Activated gamma-delta T cell treated with Interleukin-2 at 50 U/mL for 16 hours (primary cell): ENCODE measurements at regions not wholly inside any gene's neighbourhood (a gene's known extent, or its start where the extent isn't known, plus 50 kb on each side); places are given as distances from the start of the nearest gene placed in this dataset.

Source experiments
- DNase-seq: peaks from one replicate; pipeline ENCODE4 v3.0.0-alpha.2; 2020

DNA sequence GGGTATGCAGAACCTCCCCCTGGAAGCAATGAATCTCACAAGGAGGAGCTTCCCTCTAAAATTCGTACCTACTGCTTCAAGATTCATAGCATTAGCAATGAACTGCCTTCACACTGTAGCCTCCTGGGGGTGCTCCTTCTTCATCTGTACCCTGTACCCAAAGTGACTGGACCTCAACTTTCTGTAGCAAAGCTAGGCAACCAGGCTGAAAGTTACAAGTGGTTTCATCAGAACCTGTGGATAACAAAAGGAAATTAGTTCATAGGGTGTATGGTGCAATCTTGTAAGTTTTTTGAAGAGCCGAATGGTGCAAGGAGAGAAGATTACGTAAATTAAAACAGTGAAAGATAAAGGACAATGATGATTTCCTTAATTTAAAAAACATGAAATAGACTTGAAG is 1541.7 kb upstream of the FLRT2 start:
- no peak for DNase-seq

DNA sequence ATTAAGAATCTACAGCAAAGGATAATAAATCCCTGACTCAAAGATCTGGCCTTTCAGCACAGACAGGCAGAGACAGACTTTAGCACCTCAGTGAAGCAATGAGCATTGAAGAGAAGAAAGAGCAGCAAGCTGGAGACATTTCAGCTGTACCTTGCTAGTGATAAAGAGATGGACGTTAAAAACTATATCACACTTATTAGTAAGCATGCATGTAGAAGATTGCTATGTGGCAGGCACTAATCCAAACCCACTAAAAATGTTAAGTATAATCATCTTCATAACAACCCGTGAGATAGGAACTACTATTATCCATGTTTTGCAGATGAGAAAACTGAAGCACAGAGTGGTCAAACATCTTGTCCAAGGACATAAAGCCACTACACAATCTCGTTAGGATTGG is 1538.3 kb upstream of the FLRT2 start:
- DNase-seq: no peak

DNA sequence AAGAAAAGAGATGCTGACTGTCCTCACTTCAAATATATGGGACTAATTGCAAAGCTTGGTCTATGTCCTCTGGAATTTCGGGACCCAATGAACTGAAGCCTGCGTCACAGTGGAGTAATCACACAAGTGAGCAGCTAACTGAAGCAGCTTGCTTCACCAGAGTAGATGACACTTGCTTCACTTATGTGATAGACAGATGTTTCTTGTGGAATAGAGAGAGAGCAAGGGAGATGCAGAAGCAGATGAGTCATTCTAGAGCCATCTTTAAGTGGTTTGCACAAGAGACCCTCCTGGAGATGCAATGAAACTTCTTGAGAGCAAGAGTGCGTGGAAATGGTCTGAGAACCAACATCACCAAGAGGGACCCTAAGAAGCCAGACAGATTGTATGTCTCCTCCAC is 1537.1 kb upstream of the FLRT2 start:
- no peak for DNase-seq

DNA sequence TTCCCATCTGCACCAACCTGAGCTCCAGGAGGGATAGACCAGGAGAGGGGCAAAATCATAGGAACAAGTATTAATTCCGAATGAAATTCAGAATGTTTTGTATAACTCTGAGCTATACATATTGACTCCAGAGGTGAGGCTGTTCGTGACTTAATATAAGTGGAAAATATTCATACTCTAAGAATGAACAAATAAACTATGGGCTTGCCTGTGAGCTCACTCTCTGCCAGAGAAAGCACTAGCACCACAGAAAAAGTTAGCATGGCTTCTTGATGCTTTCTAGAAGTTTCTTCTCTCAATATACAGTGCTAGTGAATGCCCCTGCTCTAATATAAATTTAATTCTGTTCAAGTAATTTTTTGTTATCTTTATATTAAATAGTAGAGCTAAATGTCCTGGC is 1536.4 kb upstream of the FLRT2 start:
- no peak for DNase-seq

DNA sequence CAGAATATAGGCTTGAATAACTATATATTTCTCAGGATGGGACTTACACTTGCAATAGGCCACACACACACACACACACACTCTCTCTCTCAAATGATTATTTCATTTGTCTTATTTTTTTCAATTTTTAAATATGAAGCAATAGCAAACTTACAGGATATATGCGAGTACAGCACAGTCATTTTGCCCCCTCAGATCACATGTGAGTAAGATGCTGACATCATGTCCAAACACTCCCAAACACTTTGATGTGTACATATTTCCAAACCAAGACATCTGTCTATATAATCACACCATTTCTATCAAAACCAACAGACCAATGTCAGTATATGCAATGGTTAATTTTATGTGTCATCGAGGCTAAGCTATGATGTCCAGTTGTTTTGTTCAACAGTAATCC is 1535.9 kb upstream of the FLRT2 start:
- DNase-seq: no peak

DNA sequence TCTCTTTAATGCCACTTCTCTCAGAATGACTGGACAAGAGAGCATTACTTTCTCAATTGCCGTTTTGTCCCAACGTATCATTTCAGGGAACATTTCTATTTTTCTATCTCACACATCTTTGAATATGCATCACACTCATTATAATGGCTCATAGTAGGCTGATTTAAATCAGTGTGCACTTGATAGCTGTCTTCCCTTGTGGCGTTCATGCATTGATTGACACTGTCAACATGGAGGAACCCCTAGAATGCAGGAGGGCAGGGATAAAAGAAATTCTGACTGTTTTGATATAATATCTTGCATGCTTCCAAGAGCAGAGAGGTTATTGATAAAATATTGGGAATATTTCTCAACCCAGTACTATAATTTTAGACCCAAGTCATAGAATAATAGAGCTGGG is 1528.9 kb upstream of the FLRT2 start:
- DNase-seq: no peak

DNA sequence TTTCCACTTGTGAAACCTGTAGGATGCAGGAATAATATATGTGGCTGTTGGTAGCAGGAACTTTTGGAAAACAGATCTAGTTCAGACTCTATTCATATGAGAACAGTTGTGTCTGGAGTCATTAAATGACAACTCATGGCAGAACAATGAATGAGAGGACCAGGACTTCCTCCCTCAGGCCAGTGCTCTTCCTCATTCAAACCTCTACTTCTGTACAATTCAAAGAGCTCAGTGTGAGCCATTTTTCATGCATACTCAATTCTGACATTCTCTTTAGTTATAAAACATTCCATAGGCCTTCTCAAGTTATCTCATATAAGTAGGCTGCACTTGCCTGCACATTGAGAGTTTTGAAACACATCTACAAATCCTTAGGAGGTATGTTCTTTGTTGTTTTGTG is 1526.6 kb upstream of the FLRT2 start:
- no peak for DNase-seq

DNA sequence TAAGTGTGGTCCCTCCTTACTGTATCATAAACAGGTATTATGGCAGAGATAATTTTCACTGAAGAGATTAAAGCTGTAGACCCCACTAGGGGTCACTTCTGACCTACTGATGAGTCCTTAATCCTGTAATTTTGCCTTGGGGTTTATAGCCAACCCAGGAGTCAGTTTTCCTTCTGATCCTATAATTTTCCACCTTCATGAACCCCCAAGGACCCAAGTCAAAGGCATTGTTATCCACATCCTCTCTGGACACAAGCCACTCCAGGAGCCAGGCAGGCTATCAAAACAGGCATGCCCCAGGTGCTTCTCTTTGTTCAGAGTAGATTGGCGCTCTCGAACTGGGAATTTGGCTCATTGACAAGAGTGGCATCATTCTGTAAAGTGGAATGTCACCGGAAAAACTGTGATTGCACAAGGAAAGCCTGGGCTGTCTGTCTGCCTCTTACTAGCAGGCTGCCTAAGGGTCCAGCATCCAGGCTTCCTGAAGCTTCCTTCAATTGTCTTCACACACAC is 1523.2 kb upstream of the FLRT2 start:
- DNase-seq: no peak

DNA sequence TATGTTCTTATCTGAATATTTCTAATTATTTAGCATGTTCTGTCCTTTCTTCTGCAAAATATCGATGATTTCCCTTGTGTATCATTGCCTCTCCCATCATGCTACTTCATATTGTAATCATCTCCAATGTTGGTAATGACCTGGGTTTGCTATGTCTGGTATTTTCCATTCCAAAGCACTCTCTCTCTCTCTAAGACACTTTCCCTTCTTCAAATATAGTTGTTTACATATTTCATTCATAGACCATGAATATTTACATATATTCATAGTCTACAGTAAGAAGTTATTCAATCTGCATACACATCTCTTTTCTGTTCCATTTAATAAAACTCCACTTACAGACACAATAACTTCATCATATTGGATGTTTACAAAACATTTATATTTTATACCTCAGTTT is 1516.5 kb upstream of the FLRT2 start:
- no peak for DNase-seq

DNA sequence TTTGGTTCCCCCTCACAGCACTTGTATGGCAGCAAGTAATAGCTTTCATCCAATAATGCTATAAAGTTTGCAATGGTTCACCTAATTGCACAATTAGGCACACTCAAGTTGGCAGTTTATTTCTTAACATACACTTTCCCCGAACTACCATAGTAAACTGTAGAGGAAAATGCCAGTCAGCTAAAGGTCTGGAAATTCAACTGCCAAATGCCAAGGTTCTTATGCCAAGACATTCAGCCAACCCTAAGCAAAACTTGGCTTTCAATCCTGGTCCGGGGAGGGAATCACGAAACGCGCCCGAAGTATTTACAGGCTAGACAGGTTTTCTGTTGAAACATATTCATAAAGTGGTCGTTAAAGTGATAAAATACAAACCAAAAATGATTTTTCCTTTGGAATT is 1512.4 kb upstream of the FLRT2 start:
- no peak for DNase-seq

DNA sequence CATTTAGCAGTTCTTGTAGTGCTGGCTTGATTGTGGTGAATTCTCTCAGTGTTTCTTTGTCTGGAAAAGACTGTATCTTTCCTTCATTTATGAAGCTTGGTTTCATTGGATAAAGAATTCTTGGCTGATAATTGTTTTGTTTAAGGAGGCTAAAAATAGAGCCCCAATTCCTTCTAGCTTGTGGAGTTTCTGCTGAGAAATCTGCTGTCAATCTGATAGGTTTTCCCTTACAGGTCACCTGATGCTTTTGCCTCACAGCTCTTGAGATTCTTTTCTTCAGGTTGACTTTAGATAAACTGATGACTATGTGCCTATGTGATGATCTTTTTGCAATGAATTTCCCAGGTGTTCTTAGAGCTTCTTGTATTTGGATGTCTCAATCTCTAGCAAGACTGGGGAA is 1508.5 kb upstream of the FLRT2 start:
- no peak for DNase-seq

DNA sequence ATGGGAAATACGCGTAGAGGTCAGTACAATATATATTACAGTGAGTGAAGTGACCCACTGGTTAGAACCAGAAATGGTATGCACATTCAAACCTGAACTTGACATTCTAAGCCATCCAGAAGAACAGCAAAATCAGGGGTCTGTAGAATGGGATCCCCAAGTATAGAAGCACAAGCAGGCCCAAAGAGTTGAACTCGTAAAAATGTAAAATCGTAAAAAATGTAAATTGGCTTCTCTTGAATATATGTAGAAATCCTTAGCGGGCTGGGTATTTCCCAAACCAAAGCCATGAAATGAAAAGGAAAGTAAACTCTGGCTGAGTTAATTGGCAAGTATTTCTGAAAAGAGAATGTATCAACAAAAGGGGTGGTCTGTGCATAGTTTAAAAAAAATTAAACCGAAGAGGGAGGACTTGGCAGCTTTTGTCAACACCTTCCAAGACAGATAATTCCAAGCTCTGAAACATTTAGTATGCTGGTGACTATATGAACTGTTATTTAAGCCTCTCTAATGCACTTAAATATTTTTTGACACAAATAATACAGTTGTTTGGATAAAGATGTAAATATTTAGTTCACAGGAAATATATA is 1505.6 kb upstream of the FLRT2 start:
- DNase-seq: no peak

DNA sequence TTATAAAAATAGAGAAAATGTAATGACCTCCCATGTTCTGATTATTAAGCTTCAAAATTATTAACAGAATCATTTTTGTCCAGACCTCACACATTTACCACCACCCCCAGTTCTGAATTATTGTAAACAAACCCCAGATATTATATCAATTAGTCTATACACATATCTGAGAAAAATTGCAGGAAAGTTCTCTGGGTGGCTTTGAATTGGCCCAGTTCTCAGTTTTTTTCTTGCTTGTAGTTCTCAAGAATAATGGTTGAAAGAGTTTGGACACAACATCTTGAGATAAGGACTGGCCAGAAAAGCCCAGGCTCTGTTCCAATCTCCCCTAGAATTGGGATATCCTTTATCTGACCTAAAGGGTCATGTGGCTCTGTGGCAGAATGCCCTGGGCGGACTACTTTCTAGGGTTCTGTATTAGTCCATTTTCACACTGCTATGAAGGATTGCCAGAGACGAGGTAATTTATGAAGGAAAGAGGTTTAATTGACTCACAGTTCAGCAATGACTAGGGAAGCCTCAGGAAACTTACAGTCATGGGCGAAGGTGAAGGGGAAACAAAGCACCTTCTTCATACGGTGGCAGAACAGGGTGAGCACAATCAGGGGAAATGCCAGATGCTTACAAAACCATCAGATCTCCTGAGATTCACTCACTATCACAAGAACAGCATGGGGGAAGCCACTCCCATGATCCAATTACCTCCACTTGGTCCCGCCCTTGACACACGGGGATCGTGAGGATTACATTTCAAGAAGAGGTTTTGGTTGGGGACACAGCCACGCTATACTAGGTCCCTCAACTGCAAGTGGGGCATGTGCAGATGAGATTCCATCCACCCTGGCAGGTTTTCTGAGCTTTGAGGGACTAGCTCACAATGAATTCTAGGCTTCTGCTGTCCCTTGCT is 1504.6 kb upstream of the FLRT2 start:
- no peak for DNase-seq

DNA sequence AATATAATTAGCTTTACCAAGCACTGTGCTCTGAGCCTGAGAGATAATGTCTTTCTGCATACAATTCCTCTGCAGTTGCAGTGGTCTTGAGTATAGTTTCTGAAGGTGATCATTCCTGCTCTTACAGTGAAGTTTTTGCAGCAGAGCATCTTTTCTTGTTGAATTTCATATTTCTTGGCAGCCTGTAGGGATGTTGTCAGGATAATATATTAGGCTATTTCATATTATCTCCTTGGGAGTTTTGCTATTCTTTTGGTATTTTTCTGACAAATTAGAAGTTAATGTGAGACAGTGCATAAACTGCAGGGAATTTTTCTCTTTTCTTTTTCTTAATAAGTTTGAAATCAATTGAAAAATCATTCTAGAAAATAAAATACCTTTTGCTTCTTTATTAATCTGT is 1502.6 kb upstream of the FLRT2 start:
- DNase-seq: no peak

DNA sequence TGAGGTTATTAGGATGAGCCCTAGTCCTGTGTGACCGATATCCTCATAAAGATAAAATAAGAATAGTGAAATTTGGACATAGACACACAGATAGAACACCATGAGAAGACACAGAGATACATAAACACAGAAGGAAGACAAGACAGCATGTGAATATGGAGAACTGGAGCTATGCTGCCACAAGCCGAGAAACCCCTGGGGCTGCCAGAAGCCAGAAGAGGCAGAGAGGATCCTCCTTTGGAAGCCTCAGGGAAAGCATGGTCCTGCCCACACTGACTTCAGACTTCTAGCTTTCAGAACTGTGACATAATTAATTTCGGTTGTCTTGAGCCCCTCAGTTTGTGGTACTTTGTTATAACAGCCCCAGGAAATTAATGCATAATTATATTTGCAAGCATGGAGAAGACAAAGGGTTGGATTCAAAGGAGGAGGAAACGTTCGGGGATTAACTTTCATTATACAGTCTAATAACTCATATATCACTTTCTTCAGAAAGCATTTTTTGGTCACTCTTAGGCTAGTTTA is 1501.8 kb upstream of the FLRT2 start:
- no peak for DNase-seq

DNA sequence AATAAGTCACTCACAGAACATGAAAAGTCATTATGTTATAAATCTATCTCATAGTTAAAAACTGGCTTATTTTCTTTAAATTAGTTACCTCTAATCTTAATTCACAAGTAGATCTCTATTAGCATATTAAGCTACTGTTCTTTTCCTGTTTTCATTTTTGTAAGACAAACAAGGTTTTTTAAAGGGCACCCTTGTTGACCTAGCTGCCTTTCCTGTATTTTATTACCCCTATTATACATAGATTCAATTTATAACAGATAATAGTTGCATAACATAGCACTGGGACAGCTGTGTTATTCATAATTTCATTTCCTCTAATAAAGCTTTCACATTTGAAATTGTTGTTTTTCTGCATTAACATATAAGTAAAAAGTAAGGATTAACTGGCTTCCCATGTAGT is 1500.7 kb upstream of the FLRT2 start:
- no peak for DNase-seq

DNA sequence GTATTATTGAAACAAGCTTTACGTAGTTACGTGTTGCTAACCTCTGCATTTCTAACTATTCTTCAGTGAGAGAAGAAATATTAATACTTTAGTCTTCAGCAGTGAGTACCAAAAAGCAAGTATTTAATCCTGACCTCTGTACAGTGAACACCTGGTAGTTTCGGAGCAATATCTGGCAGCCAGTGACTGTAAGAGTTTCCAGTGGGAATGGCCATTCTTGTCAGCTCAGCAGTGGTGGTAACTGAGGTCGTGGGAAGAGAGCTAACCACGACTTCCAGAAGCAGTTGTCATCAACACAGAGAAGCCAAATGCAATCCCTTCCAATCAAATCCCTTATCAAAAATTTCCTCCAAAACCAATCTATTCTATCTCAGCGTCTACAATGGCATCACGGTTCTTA is 1500.2 kb upstream of the FLRT2 start:
- no peak for DNase-seq

DNA sequence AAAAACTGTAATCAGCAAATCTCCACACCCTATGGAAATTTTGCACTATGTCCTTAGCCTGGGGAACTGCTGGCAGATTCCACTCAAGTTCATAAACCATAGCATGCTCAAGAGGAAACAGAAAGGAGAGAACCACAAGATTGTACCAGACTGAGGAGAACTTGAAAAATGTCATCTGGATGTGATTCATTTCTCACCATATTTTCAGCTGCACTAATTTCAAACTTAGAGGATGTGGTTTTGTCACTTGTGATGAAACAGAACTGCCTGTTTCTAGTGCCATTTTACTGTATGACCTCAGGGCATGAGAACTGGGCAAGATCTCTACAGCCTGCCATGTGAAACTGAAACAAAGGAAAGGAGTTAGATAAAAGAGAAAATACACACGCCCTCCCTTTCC is 1493.1 kb upstream of the FLRT2 start:
- no peak for DNase-seq

DNA sequence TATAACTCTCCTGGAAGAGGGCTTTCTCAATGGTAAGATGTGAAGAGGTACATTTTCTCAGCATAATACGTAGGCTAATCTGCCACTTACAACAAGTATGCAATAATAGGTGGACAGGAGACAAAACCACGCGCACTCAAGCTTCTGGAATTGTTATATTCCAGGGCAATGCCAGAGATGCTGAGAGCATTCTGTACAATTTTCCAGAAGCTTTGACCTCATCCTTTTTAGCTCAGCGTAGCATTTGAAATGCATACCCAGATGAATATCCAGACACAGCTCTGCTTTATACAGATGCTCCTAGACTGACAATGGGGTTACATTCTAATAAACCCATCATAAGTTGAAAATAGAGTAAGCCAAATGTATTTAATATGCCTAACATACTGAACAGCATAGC is 1492.4 kb upstream of the FLRT2 start:
- DNase-seq: no peak

DNA sequence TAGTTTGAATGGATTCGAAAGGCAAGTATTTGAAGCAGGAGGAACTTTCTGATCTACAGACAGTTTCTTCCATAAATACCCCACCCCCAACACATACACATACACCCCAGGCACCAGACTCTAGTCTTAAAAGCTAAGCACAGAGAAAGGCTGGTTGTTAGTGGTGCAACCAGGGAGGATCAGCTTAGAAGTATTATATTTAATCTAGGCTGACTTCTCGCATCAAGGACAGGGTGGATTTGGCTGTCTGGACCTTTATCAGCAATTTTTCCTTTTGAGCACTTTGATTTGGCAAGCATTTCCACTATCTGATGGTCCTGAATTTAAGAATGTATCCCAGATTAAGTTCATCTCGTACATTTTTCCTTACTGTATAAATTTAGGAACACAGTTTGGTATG is 1489.8 kb upstream of the FLRT2 start:
- DNase-seq: no peak

DNA sequence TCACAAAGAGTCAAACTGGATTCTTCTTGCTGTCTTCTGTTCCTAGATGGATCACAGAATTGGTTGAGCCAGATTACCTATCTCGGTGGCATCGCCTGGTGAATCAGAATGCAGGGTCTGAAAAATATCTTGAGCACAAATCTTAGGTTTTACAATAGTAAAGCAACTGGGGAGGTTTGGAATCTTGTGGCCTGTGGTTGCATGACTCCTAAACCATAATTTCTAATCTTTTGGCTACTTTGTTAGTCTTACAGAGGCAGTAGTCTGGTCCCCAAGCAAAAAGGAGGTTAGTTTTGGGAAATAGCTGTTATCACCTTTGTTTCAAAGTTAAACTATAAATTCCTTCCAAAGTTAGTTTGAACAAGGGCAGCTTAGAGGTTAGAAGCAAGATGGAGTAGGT is 1488.5 kb upstream of the FLRT2 start:
- DNase-seq: no peak

DNA sequence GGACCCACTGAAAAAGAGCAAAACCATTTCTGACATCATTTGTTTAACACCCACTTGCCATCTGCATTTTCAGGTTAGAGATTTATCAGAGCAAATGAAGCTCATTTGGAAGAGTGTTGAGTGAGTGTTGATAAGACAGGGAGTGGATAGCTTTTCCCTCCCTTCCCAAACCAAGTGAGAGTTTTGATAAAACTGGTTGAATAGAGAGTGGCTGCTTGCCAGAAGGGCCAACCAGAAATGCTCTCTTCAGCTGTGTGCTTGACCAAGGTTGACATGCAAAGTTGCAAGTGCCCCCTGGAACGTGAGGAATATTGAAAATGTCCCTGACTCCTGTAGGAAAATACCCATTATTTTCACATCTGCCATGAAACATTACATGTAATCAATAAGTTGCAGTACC is 1487.0 kb upstream of the FLRT2 start:
- DNase-seq: no peak

DNA sequence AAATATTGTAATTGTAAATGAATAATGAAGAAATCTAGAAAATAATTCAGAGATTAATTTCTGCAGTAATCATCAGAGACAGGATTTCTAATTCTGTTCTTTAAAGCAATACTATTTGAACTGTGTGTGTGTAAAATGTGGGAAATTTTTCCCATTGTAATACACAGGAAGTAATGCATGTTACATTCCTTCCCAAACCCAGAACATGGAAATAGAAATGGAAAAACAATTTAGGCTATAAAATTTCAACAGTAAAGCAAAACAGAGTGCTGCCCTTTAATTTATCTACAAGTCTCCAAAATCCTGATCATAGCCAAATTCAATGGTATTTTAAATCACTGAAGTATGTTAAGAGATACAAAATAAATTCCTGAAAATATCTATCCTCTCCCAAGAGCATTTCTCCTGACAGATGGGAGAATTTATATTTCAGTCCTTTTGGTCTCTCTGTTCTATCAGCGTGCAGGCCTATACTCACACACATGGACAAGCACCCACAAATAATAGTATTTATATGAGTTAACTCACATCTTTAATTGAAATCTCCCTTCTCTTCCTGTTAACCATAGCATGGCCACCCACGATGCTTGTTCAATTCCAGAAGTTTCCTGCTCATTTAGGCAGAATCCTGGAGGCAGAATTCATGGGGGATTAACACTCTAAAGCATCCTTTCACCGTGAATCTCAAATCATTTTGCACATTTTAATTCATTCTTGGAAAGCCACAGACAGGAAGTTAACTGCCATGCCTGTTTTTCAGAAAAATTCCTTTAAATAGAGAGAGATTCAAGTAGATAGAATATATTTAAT is 1465.4 kb upstream of the FLRT2 start:
- no peak for DNase-seq

DNA sequence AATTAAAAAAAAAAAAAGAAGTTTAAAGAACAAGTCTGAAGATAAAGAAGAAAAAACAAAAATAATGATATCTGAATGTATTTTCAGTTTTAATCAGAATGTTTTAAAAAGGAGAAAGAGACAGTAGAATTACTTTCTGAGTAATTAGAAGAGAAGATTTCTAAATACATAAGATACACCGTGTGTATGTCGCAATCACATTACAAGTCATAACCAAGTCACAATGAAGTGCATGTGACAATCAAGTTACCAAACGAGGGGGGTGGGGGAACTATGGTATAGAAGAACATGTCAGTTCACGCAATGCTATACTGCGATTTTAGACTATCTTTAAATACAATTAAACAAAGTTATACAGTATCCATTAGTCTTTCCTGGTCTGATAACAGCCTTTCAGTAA is 1464.1 kb upstream of the FLRT2 start:
- DNase-seq: no peak
